HUES48 (cell line): ENCODE measurements at regions not wholly inside any gene's neighbourhood (a gene's known extent, or its start where the extent isn't known, plus 50 kb on each side); places are given as distances from the start of the nearest gene placed in this dataset.

Experiments used
- H3K27ac ChIP-seq: one replicate; pipeline ENCODE4 v1.7.0; 2013; ENCODE audit warnings: low read depth, low read length, inconsistent platforms
- H3K27me3 ChIP-seq: 2 replicates; pipeline ENCODE4 v1.6.1; 2013; ENCODE audit warnings: mild to moderate bottlenecking, low read length; ENCODE audit not compliant: control insufficient read depth, insufficient read depth
- H3K36me3 ChIP-seq: 2 replicates; pipeline ENCODE4 v1.6.1; 2013; ENCODE audit warnings: low read length; ENCODE audit not compliant: control insufficient read depth, insufficient read depth
- H3K4me1 ChIP-seq: 2 replicates; pipeline ENCODE4 v1.6.1; 2013; ENCODE audit warnings: mild to moderate bottlenecking, low read length; ENCODE audit not compliant: control insufficient read depth, insufficient read depth
- H3K4me3 ChIP-seq: 2 replicates; pipeline ENCODE4 v1.5.1; 2013; ENCODE audit warnings: mild to moderate bottlenecking, low read depth, low read length
- H3K9ac ChIP-seq: 2 replicates; pipeline ENCODE4 v1.6.1; 2013; ENCODE audit warnings: mild to moderate bottlenecking, low read depth, low read length, moderate library complexity
- H3K9me3 ChIP-seq: 2 replicates; pipeline ENCODE4 v1.6.1; 2013; ENCODE audit warnings: low read length; ENCODE audit not compliant: control insufficient read depth, insufficient read depth

GRCh38 chr2:51971136-51971535, 939.2 kb upstream of the NRXN1 start:
- H3K36me3 ChIP-seq: no peaks in the 10 kb centered on the region
- no peak overlapping the region for H3K4me3 ChIP-seq
- H3K27ac ChIP-seq: no peak overlapping the region
- H3K4me1 ChIP-seq: no peaks in the 10 kb centered on the region
- H3K9me3 ChIP-seq: no peaks in the 10 kb centered on the region
- H3K27me3 ChIP-seq: no peaks in the 10 kb centered on the region
- H3K9ac ChIP-seq: no peak overlapping the region

GRCh38 chr2:51969347-51969746, 937.4 kb upstream of the NRXN1 start:
- Histone ChIP-seq H3K4me1 (no peaks in the 10 kb centered on the region), H3K36me3 (no peaks in the 10 kb centered on the region), H3K27me3 (no peaks in the 10 kb centered on the region), H3K9ac (no peak overlapping the region), H3K4me3 (no peak overlapping the region), H3K27ac (no peak overlapping the region), H3K9me3 (no peaks in the 10 kb centered on the region)

GRCh38 chr2:51960841-51961335, 929.0 kb upstream of the NRXN1 start:
- Histone ChIP-seq H3K4me1 (no peaks in the 10 kb centered on the region), H3K9me3 (no peaks in the 10 kb centered on the region), H3K4me3 (no peak overlapping the region)

GRCh38 chr2:51960281-51960680, 928.3 kb upstream of the NRXN1 start:
- H3K9me3 ChIP-seq: no peaks in the 10 kb centered on the region
- no peak overlapping the region for H3K9ac ChIP-seq
- no peaks in the 10 kb centered on the region for H3K36me3 ChIP-seq
- H3K4me1 ChIP-seq: no peaks in the 10 kb centered on the region
- no peak overlapping the region for H3K27ac ChIP-seq
- H3K27me3 ChIP-seq: no peaks in the 10 kb centered on the region
- no peak overlapping the region for H3K4me3 ChIP-seq

More at GRCh38 chr2:51960841-51961335, 929.0 kb upstream of the NRXN1 start:
- H3K36me3 ChIP-seq: no peaks in the 10 kb centered on the region
- H3K27ac ChIP-seq: no peak overlapping the region
- H3K9ac ChIP-seq: no peak overlapping the region
- no peaks in the 10 kb centered on the region for H3K27me3 ChIP-seq

GRCh38 chr2:51959696-51960095, 927.8 kb upstream of the NRXN1 start:
- no peaks in the 10 kb centered on the region for H3K36me3 ChIP-seq
- H3K4me3 ChIP-seq: no peak overlapping the region
- no peaks in the 10 kb centered on the region for H3K4me1 ChIP-seq
- H3K27me3 ChIP-seq: no peaks in the 10 kb centered on the region
- no peak overlapping the region for H3K9ac ChIP-seq
- H3K9me3 ChIP-seq: no peaks in the 10 kb centered on the region
- H3K27ac ChIP-seq: no peak overlapping the region

GRCh38 chr2:51953931-51954330, 922.0 kb upstream of the NRXN1 start:
- peaks cover 32% of the 10 kb centered on the region for H3K9me3 ChIP-seq
- H3K4me1 ChIP-seq: no peaks in the 10 kb centered on the region
- no peak overlapping the region for H3K4me3 ChIP-seq
- H3K27ac ChIP-seq: no peak overlapping the region
- no peaks in the 10 kb centered on the region for H3K27me3 ChIP-seq
- no peak overlapping the region for H3K9ac ChIP-seq
- H3K36me3 ChIP-seq: no peaks in the 10 kb centered on the region

- H3K36me3 ChIP-seq: no peaks in the 10 kb centered on the region
- no peak overlapping the region for H3K9ac ChIP-seq
- no peaks in the 10 kb centered on the region for H3K4me1 ChIP-seq
- H3K27ac ChIP-seq: no peak overlapping the region
- H3K9me3 ChIP-seq: peaks cover 3% of the 10 kb centered on the region; the same call in 1 of the 2 replicates
- no peaks in the 10 kb centered on the region for H3K27me3 ChIP-seq
- H3K4me3 ChIP-seq: no peak overlapping the region
These were observed 889.1 kb upstream of the NRXN1 start for GRCh38 chr2:51921076-51921475.

GRCh38 chr2:51920509-51920908, 888.6 kb upstream of the NRXN1 start:
- no peak overlapping the region for H3K27ac ChIP-seq
- no peaks in the 10 kb centered on the region for H3K4me1 ChIP-seq
- no peak overlapping the region for H3K9ac ChIP-seq
- no peak overlapping the region for H3K4me3 ChIP-seq
- no peaks in the 10 kb centered on the region for H3K27me3 ChIP-seq
- H3K9me3 ChIP-seq: peaks cover 3% of the 10 kb centered on the region; the same call in 1 of the 2 replicates
- H3K36me3 ChIP-seq: no peaks in the 10 kb centered on the region

- H3K27ac ChIP-seq: no peak overlapping the region
These were observed 887.5 kb upstream of the NRXN1 start for GRCh38 chr2:51919395-51919794.

GRCh38 chr2:51918113-51918512, 886.2 kb upstream of the NRXN1 start:
- H3K4me1 ChIP-seq: no peaks in the 10 kb centered on the region
- no peak overlapping the region for H3K4me3 ChIP-seq
- H3K36me3 ChIP-seq: no peaks in the 10 kb centered on the region
- H3K9ac ChIP-seq: no peak overlapping the region
- no peaks in the 10 kb centered on the region for H3K27me3 ChIP-seq
- H3K27ac ChIP-seq: no peak overlapping the region
- H3K9me3 ChIP-seq: peaks cover 4% of the 10 kb centered on the region; the same call in 1 of the 2 replicates

More at GRCh38 chr2:51919395-51919794, 887.5 kb upstream of the NRXN1 start:
- H3K27me3 ChIP-seq: no peaks in the 10 kb centered on the region
- H3K4me3 ChIP-seq: no peak overlapping the region
- peaks cover 3% of the 10 kb centered on the region; the same call in 1 of the 2 replicates for H3K9me3 ChIP-seq
- no peaks in the 10 kb centered on the region for H3K4me1 ChIP-seq
- H3K9ac ChIP-seq: no peak overlapping the region
- H3K36me3 ChIP-seq: no peaks in the 10 kb centered on the region

GRCh38 chr2:51903728-51904127, 871.8 kb upstream of the NRXN1 start:
- Histone ChIP-seq H3K4me3 (no peak overlapping the region), H3K9ac (no peak overlapping the region), H3K9me3 (no peaks in the 10 kb centered on the region), H3K27ac (no peak overlapping the region), H3K27me3 (no peaks in the 10 kb centered on the region), H3K4me1 (peaks cover 3% of the 10 kb centered on the region), H3K36me3 (no peaks in the 10 kb centered on the region)

GRCh38 chr2:51899643-51900042, 867.7 kb upstream of the NRXN1 start:
- no peak overlapping the region for H3K27ac ChIP-seq

More at GRCh38 chr2:51899643-51900042, 867.7 kb upstream of the NRXN1 start:
- H3K9ac ChIP-seq: no peak overlapping the region
- no peaks in the 10 kb centered on the region for H3K4me1 ChIP-seq
- no peak overlapping the region for H3K4me3 ChIP-seq
- H3K9me3 ChIP-seq: no peaks in the 10 kb centered on the region
- H3K36me3 ChIP-seq: no peaks in the 10 kb centered on the region
- no peaks in the 10 kb centered on the region for H3K27me3 ChIP-seq
